ENCODE measurements at regions not wholly inside any gene's neighbourhood (a gene's known extent, or its start where the extent isn't known, plus 50 kb on each side); places are given as distances from the start of the nearest gene placed in this dataset.
"Not testable (repeated sequence)": the region's sequence is repeated elsewhere in the genome, so short reads cannot be mapped to it uniquely, and the experiment has no call there.

DNA sequence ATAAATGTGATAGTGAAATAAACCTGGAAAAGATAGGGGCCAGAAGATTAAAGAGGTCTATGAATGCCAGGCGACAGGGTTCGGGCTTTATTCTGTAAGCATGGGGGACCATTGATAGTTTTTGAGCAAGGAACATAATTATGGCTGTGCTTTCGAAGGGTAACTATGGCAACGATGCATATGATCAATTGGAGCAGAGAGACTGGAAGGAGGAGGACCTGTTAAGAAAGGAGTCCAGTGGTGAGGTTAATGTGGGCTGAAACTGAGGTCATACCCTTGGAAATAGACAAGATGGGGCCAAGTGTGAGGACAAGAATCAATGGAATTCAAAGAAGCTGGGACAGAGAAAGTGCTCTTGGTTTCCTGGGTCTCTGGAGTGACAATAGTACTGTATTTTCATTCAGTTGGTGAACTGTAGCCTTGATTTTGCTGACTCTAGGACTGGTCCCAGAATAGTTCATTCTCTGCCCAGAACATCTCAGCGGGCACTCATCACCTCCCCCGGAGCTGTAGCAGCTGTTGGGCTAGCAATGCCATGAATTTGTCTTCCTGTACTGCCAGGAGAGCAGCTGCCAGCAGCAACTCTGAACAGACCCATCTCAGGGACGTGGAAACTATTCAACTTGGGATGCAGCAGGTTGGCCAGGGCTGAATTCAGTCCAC is 108.4 kb downstream of the SRGAP2 start:
- DNase-seq (ENCODE audit: low spot score): not testable (repeated sequence)

DNA sequence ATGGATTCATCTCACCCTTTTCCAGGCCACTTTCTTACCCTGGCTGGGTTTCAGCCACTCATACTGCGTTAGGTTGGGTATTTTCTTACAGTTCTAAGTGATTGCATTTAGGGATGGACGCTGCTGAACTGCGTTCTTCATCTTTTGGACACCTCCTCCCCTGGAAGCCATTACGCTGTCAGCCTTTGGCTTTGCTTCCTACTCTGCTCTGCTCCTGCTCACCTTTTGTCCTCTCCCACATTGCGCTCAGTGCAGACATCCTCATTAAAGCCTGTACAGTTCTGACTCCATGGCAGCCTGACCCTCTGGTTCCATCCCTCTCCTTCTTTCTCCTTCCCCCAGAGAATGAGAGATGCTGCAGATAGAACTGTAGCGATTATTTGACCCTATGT is 108.9 kb downstream of the SRGAP2 start:
- DNase-seq (ENCODE audit: low spot score): not testable (repeated sequence)

DNA sequence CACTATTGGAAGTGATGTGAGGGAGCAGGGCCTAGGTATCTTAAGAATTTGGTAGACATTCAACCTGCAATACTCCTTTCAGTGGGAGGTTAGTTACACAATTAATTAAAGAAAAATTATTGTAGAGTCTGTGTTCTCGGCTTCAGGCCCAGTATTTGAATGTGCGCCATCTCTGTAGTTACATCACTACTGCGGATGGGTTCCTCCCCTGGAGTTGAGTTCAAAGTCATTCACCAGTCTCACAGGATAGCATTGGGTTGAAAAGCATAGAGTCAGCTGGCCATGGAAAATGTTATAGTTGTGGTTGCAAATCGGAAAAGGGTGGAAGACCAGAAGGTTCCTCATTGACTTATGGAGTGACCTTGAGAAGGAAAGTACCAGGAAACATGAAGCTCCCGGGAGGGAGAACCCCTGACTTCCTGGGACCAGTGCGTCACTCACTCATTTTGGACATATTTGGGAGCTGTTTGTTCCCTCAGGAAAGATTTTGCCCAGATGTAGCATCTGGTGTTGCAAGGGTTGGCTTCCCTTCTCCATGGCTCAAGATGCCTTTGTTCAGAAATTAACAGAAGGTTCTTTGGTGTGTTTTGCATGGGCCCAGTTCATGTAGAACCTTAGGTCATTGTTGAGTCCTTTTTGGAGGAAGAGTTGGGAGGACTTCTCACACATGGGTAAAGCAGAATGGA is 111.8 kb downstream of the SRGAP2 start:
- DNase-seq (ENCODE audit: low spot score): not testable (repeated sequence)

DNA sequence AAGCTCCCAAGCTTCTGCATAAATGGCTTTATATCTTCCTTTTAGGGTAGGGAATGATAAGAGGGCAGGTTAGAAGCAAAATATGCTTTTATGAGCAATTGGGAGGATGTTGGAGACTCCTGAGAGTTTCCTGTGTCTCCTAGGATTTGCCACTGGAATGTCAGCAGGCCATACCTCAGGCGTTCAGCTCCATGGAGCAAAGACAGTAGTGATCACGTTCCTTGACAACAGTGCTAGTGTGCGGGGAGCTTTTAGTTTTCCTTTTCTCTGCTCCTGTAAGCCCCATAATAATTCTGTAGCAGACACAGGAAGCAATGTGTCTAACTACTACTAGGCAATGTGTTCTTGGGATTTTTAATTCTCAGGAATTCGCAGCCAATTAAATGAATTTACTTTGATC is 113.6 kb downstream of the SRGAP2 start:
- DNase-seq (ENCODE audit: low spot score): not testable (repeated sequence)

DNA sequence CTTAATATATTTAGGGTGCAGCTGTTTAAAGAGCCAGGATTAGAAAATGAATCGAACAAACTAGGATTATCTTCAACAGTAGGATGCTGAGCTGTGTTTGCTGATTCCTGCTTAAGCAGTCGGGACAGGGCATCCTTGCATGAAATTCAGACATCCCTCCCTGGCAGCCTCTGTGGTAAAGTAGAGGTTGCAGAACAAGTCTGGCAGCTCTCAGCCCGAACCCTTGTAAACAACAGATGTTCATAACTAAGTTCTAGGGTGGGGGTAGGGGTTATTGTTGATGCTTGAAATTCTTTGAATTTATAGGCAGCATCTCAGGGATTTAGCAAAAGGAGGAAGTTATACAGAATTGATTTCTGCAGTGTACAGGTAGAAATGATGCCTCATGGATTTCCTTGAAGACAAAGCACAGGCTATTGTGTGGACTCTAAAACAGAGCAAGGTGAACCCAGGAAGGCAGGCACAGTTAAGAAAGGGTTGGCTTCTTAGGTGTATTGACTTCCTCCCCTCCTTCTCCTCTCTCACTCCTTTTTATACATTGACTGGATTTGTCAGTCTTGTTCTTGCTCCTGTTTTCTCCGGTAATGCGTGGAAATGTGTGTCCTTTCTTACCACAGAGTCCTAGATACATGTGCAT is 114.7 kb downstream of the SRGAP2 start:
- DNase-seq (ENCODE audit: low spot score): not testable (repeated sequence)

DNA sequence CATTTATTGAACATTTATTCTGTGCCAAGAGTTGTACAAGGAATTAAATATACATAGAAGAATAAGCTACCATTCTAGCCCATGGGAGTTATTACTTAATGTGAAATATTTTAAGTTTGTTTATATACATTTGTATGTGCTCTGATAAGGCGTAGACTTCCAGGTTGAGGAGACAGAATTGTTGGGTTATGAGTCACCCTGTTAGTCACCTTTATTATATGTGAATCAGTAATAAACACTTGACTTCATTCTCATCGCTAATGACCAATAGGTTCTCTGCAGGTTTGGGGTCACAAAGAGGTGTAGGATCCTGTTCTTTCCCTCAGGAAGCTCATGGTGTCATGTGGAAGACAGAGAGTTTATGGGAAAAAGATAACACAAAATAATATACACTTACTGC is 116.9 kb downstream of the SRGAP2 start:
- not testable (repeated sequence) for DNase-seq (ENCODE audit: low spot score)

DNA sequence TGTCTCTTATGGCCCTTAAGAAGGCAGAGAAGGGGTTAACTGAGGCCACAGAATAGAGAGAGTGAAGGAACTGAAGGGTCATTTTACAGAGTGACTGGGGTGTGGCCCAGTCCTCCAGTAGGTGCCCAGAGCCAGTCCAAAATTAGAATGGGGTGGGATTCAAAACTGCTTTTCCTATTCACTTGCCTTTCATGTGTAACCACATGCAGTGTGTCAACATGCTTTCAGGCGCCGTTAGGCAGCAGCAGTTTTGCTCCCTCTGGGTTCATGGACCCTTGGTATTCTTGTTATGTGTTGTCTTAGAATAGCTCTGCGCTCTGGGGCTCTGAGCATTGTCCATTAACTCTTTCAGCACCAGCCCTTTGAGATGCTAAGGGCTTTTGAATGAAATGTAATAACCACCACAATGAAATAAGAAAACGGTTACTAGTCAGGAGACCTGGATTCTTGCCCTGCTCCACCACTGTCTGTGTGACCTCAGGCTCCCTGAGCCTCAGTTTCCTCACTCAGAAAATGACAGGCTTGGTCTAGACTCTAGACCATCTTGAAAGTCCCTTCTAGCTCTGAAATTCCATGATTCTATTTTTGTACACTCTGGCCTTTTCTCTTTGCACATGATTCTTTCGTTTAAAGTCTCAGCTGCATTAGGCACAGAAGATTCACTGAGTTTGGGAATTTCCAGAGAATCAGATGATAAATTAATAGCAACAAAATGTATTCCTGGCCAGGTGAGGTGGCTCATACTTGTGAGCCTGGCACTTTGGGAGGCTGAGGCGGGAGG is 123.0 kb downstream of the SRGAP2 start:
- DNase-seq (ENCODE audit: low spot score): not testable (repeated sequence)

DNA sequence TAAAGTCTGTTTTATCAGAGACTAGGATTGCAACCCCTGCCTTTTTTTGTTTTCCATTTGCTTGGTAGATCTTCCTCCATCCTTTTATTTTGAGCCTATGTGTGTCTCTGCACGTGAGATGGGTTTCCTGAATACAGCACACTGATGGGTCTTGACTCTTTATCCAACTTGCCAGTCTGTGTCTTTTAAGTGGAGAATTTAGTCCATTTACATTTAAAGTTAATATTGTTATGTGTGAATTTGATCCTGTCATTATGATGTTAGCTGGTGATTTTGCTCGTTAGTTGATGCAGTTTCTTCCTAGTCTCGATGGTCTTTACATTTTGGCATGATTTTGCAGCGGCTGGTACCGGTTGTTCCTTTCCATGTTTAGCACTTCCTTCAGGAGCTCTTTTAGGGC is 128.3 kb downstream of the SRGAP2 start:
- DNase-seq (ENCODE audit: low spot score): not testable (repeated sequence)

DNA sequence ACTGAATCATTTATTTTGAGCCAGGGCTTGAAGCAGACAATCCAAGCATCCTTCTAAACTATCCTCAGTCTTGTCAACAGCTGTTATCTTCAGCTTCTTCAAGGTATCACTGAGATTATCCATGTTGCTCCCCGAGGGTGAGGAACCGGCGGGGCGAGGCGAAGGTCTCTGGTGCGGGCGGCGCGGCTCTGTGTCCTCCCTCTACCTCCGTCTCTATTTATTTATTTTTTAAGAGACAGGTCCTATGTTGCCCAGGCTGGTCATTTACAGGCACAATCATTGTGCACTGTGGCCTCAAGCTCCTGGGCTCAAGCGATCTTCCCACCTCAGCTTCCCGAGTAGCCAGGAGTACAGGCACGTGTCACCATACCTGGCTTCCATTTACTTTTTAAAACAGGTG is 130.0 kb downstream of the SRGAP2 start:
- DNase-seq (ENCODE audit: low spot score): not testable (repeated sequence)

DNA sequence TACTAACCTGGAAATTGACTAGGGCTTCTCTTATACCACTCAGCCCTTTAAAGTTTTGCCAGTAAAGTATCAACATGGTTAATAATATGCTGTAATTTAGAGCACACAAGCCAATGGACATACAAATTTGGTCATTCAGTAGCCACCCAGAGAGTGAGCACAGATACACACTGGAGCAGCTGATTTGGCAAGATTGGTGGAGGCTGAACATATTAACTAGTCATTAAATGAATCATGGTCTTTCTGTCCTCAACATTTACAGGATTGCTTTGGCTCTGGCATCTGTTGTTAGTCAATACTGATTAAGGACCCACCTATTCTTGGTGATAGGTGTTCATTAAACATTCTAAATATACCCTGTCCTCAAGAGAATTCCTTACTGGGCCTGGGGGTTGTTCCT is 130.6 kb downstream of the SRGAP2 start:
- DNase-seq (ENCODE audit: low spot score): not testable (repeated sequence)

DNA sequence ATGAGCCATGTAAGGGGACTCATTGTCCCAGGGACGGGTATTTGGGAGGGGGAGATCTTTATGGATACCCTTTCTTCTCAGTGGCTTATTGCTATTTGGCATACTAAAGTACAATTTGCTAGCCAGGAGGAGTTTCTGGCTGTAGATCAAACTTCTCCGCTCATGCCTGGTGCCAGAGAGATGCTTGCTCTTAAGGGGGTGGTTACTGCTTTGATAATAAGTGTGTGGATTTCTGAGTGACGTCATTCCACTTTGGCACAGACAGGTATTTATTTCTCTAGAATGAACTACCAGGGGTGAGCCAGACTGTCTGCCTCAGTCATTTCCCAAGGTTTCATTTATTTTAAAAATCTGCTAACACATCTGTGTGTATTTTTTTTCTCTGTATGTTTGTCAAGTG is 131.1 kb downstream of the SRGAP2 start:
- not testable (repeated sequence) for DNase-seq (ENCODE audit: low spot score)

DNA sequence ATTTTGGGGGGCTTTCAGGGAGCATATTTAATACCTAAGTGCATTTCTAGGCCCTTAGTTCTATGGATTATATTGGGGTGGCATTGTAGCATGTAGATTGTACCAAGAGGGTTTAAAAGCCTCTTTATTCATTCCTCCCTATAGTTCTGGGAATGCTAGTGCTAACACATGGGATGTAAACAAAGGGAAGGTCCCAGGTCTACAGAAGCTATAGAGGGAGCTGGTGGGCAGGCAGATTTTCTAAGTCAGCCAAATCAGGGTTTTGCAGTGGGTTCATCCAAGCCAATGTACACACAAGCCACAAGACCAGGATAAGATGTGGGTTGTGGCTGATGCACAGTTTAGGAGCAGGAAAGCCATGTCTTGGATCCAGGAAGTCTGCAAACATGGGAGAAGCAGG is 131.8 kb downstream of the SRGAP2 start:
- not testable (repeated sequence) for DNase-seq (ENCODE audit: low spot score)

DNA sequence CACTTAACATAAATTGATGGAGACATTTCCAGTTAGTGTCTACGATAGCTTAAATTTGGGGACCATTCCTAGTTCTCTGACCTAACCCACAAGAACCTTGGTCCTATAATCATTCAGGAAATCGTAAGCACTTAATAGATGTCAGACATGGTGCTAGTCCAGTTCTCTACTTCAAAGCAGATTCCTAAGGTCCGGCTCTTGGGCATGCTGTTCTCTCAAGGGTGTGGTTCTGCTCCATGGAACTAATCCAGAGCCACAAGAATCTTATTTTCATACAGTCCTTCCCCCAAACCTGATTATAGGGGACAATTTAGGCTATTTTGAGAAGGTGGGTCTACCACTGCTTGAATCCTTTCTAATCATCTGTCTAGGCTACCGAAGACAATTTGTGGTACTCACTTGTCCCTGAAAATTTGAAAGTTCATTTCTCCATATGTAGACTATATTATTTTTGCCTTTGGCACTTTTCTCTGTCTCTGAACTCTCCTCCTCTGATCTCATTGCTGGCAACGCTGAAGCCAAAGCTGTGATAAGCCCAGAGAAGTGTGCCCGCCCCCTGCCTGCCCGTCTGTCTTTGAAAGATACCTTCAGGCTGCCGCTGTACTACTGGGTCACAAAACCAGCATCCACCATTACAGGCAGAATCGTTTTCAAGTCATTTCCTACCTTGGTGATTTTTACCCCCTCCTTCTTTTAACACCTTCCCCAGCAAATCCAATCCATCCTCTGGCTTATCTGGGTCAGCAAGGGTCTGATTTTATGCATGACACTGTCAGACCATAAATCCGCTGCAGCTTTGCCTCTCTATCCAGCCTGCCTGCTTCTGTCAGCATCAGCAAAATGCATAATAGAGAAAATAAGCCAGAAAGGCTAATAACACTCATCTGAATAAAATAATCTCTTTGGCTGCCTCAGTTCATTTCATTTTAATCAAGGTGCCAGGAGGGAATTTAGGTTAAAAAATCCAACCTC is 132.8 kb downstream of the SRGAP2 start:
- not testable (repeated sequence) for DNase-seq (ENCODE audit: low spot score)

DNA sequence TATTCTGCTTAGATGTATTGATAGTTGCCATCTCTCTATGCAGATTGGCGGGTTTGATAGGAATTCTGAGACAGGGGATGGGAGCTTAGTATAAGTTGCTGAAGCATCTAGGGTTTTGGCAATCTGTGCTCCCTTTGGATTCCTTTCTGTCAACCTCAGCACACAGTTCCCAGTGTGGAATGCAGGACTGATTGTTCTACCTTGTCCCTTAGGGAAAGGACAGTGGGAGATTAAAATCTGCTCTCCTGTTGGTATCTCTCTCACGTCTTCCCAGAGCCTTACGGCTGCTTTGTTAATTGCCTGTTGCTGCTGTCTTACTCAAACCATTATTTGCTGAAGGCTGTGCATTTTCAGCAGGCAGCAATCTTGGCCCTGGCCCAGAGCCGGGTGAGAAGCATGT is 133.3 kb upstream of the IKBKE start:
- DNase-seq (ENCODE audit: low spot score): not testable (repeated sequence)

DNA sequence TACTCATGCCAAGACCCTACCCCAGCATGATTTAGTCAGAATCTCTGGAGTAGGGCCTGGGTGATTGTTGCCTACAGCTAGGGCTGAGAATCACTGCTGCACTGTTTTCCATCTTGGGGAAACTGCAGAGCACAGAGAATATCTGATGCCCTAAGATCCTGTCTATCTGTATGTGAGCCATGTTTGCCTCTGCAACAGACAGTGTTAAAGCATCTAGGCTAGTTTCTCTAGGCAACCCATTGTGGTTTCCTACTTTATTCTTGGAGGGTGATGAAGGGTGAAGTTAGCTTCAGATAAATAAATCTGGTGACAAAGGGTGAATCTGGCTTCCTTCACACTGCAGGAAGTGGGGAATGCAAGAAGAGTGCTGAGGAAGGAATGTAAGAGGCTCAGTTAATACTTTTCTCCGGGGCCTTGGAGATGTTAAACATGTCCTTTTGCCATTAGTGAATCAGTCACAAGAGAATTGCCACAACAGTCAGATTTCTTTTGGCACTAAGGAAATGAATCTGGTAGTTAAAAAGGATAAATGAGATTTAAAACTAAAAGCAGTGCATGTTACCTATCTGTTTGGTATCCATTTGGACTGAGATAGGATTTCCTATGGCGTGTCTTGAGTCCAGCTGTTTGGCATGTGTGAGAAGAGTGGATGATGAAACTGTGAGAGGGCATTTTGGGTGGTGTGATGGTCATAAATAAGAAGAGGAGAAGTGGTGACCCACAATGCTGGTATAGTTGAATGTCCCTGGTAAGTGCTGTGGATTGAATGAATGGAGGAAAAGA is 119.6 kb upstream of the IKBKE start:
- not testable (repeated sequence) for DNase-seq (ENCODE audit: low spot score)

DNA sequence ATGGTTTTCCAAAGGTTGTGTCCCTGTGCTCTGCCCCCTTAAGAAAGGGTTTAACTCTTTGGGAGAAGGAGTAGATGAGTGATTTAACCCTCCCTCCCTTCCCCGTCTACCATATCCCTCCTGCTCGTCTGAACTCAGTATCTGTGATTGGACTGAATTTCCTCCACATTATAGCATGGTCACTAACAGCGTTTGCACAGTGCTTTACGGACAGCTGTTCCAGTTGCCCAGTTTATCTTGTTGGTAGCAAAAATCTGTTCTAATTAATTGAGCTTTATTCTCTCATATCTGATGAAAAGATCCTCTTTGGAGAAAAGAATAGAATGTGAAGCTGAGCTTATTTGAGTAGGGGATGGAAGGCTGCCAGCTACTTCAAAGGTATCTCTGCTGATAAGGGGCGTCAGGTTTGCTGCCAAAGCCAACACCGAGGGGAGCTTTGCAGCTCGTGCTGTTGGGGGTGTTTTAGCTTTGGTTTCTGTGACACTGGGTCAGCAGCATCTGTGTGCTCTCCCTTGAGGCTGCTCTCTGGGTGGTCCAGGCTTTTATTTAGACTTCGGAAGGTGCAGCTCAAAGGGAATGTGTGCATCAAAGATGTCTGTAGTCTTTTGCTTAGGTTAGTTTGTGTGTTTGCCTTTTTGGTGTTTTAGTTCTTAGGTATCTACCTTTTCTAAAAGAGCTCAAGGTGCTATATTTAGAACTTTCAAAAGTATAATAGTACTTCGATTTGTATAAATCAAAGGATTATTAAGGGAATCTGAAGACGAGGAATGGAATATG is 118.8 kb upstream of the IKBKE start:
- not testable (repeated sequence) for DNase-seq (ENCODE audit: low spot score)

DNA sequence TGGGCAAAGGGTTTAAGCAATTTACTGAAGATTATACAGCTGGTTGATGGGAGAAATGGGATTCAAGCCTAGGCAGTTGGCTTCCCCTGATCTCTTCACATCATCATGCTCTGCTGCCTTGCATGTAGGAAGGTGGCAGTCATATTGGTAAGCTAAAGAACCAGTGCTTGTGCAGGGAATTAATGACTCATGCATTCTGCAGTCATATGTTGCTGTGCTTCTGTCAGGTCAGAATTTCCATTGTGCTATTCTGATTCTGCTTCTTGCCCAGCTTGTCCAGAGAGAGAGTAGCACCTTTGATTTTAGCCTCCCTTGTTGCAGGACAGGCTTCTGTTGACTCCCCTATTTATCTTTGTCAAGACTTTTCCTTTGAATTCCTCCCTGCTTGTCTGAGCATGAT is 114.0 kb upstream of the IKBKE start:
- DNase-seq (ENCODE audit: low spot score): not testable (repeated sequence)

DNA sequence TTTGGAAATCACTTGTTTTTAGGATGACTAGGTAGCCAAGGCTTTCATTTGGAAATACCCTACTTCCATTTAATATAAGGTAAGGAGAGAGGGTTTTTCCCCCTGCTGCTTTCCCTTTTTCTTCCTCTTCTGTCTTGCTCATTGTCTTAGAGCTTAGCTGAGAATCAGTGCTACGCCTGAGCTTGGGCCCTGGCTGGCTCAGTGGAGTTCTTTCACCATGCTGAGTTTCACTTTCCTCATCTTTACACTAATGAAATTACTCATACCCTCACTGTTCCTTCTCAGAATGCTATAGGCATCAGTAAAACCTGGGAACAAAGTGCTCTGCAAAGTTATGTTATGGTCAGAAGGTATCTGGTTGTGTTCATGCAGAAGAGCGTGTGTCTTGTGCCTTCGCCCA is 112.3 kb upstream of the IKBKE start:
- DNase-seq (ENCODE audit: low spot score): not testable (repeated sequence)

DNA sequence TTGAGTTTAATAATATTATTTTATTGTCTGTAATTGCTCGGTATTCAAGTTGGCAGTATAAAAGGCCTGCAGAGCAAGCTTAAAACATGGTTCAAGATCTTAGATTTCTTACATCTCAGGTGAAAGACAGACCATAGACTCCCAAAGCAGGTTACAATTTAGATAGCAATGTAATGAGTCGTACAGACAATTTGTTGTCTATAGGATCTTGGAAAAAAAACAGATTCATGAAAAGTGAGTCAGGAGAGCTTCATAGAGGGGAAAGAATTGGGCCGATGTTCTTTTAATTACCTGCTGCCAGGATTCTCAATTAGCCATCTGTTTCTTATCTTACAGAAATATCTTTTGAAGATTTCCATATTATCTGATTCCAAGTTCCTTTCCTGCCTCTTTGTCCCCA is 111.5 kb upstream of the IKBKE start:
- DNase-seq (ENCODE audit: low spot score): not testable (repeated sequence)

All from GM20000 (cell line).